NT2/D1 (cell line): ENCODE measurements at regions not wholly inside any gene's neighbourhood (a gene's known extent, or its start where the extent isn't known, plus 50 kb on each side); places are given as distances from the start of the nearest gene placed in this dataset.

Experiments
- DNase-seq: peaks from one replicate; pipeline ENCODE4 v3.0.0-alpha.2; 2011; ENCODE audit warnings: low read depth, low spot score
- H3K27me3 ChIP-seq: 2 replicates; pipeline ENCODE4 v1.6.0; 2011; ENCODE audit warnings: mild to moderate bottlenecking; ENCODE audit not compliant: insufficient read length, insufficient read depth
- H3K36me3 ChIP-seq: 2 replicates; pipeline ENCODE4 v1.6.1; 2011; ENCODE audit warnings: mild to moderate bottlenecking, low read length, mixed read lengths; ENCODE audit not compliant: insufficient read depth, insufficient read length
- H3K4me1 ChIP-seq: 2 replicates; pipeline ENCODE4 v1.5.1; 2011; ENCODE audit not compliant: insufficient read depth, insufficient read length
- H3K4me3 ChIP-seq: 2 replicates; pipeline ENCODE4 v1.5.1; 2011; ENCODE audit warnings: low read depth; ENCODE audit not compliant: insufficient read length
- H3K9ac ChIP-seq: 2 replicates; pipeline ENCODE4 v1.6.0; 2011; ENCODE audit warnings: low read depth; ENCODE audit not compliant: insufficient read length
- H3K9me3 ChIP-seq: 2 replicates; pipeline ENCODE4 v1.5.1; 2011; ENCODE audit warnings: mild to moderate bottlenecking, low read length; ENCODE audit not compliant: insufficient read depth
- SUZ12 ChIP-seq: IDR thresholded peaks from 2 replicates; pipeline ENCODE4 v1.6.1; 2011; ENCODE audit not compliant: insufficient read length, insufficient read depth; ENCODE audit errors: extremely low read depth
- YY1 ChIP-seq: IDR thresholded peaks from 2 replicates; pipeline ENCODE4 v1.6.1; 2011; ENCODE audit not compliant: insufficient read length, insufficient read depth
- ZNF274 ChIP-seq: IDR thresholded peaks from 2 replicates; pipeline ENCODE4 v1.6.1; 2011; ENCODE audit warnings: mild to moderate bottlenecking, low read depth, low read length

- H3K9me3 ChIP-seq: no peaks in the 10 kb centered on the region
- H3K4me3 ChIP-seq: no peak overlapping the region
- H3K36me3 ChIP-seq: no peaks in the 10 kb centered on the region
- no peak for DNase-seq
- TF ChIP-seq YY1: no peak
- H3K9ac ChIP-seq: no peak overlapping the region
- H3K4me1 ChIP-seq: no peaks in the 10 kb centered on the region
- no peaks in the 10 kb centered on the region for H3K27me3 ChIP-seq
These were observed 1464.1 kb upstream of the FLRT2 start for GRCh38 chr14:84065811-84066210.

DNA sequence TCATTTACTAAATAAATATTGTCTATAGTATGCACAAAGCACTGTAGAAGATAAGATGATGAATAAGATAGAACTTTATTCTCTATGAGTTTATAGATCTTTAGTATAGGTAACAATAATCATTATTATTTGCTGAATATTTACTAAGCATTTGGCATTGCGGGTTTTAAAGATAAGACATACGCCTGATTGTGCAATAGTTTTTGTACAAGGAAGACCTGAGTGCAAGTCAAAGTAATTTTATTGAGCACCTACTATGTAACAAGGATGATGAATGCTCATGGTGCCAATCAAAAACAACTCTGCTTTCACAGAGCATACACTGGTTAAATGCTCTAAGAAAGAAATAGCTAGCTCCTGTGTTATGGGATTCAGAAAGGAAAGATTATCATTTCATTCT, 1461.7 kb upstream of the FLRT2 start:
- Histone ChIP-seq H3K9me3 (no peaks in the 10 kb centered on the region), H3K4me1 (no peaks in the 10 kb centered on the region), H3K27me3 (no peaks in the 10 kb centered on the region), H3K9ac (no peak overlapping the region), H3K4me3 (no peak overlapping the region), H3K36me3 (no peaks in the 10 kb centered on the region)
- TF ChIP-seq SUZ12: no peak
- TF ChIP-seq YY1: no peak
- TF ChIP-seq ZNF274: no peak
- DNase-seq: no peak

GRCh38 chr14:84071061-84071460, 1458.9 kb upstream of the FLRT2 start:
- H3K9me3 ChIP-seq: no peaks in the 10 kb centered on the region
- H3K9ac ChIP-seq: no peak overlapping the region
- no peaks in the 10 kb centered on the region for H3K36me3 ChIP-seq
- H3K4me3 ChIP-seq: no peak overlapping the region
- no peak for DNase-seq
- TF ChIP-seq ZNF274: no peak
- TF ChIP-seq SUZ12: no peak
- TF ChIP-seq YY1: no peak
- H3K27me3 ChIP-seq: no peaks in the 10 kb centered on the region
- H3K4me1 ChIP-seq: no peaks in the 10 kb centered on the region

GRCh38 chr14:84074626-84075025, 1455.3 kb upstream of the FLRT2 start:
- Histone ChIP-seq H3K27me3 (no peaks in the 10 kb centered on the region), H3K36me3 (no peaks in the 10 kb centered on the region), H3K4me1 (no peaks in the 10 kb centered on the region), H3K9ac (no peak overlapping the region), H3K9me3 (no peaks in the 10 kb centered on the region), H3K4me3 (no peak overlapping the region)
- DNase-seq: no peak
- no peak for TF ChIP-seq ZNF274
- no peak for TF ChIP-seq SUZ12
- no peak for TF ChIP-seq YY1

GRCh38 chr14:84080944-84081343, 1449.0 kb upstream of the FLRT2 start:
- H3K36me3 ChIP-seq: no peaks in the 10 kb centered on the region
- TF ChIP-seq SUZ12 (no peak), YY1 (no peak), ZNF274 (no peak)
- no peaks in the 10 kb centered on the region for H3K27me3 ChIP-seq
- no peak for DNase-seq
- peaks cover 8% of the 10 kb centered on the region; the same call in 1 of the 2 replicates for H3K9me3 ChIP-seq
- no peaks in the 10 kb centered on the region for H3K4me1 ChIP-seq
- no peak overlapping the region for H3K9ac ChIP-seq
- H3K4me3 ChIP-seq: no peak overlapping the region

GRCh38 chr14:84084056-84084630, 1445.8 kb upstream of the FLRT2 start:
- H3K36me3 ChIP-seq: no peaks in the 10 kb centered on the region
- H3K9me3 ChIP-seq: peaks cover 8% of the 10 kb centered on the region; the same call in 1 of the 2 replicates
- no peak overlapping the region for H3K9ac ChIP-seq
- no peak for TF ChIP-seq ZNF274
- TF ChIP-seq YY1: no peak
- no peak for TF ChIP-seq SUZ12
- no peaks in the 10 kb centered on the region for H3K4me1 ChIP-seq
- peak; percentile 15 for DNase-seq
- no peaks in the 10 kb centered on the region for H3K27me3 ChIP-seq
- H3K4me3 ChIP-seq: no peak overlapping the region

GRCh38 chr14:84085493-84085892, 1444.5 kb upstream of the FLRT2 start:
- H3K9ac ChIP-seq: no peak overlapping the region
- peaks cover 8% of the 10 kb centered on the region; the same call in 1 of the 2 replicates for H3K9me3 ChIP-seq
- DNase-seq: no peak
- no peaks in the 10 kb centered on the region for H3K4me1 ChIP-seq
- no peaks in the 10 kb centered on the region for H3K27me3 ChIP-seq
- H3K4me3 ChIP-seq: no peak overlapping the region
- TF ChIP-seq YY1: no peak
- no peak for TF ChIP-seq SUZ12
- TF ChIP-seq ZNF274: no peak
- H3K36me3 ChIP-seq: no peaks in the 10 kb centered on the region

- no peak for TF ChIP-seq SUZ12
- no peak for TF ChIP-seq YY1
- TF ChIP-seq ZNF274: no peak
- Histone ChIP-seq H3K9ac (no peak overlapping the region), H3K4me3 (no peak overlapping the region), H3K4me1 (no peaks in the 10 kb centered on the region), H3K27me3 (no peaks in the 10 kb centered on the region), H3K36me3 (no peaks in the 10 kb centered on the region), H3K9me3 (peaks cover 8% of the 10 kb centered on the region; the same call in 1 of the 2 replicates)
- no peak for DNase-seq
These were observed 1443.2 kb upstream of the FLRT2 start for GRCh38 chr14:84086714-84087113.
